ENCODE measurements at regions not wholly inside any gene's neighbourhood (a gene's known extent, or its start where the extent isn't known, plus 50 kb on each side); places are given as distances from the start of the nearest gene placed in this dataset.

DNA sequence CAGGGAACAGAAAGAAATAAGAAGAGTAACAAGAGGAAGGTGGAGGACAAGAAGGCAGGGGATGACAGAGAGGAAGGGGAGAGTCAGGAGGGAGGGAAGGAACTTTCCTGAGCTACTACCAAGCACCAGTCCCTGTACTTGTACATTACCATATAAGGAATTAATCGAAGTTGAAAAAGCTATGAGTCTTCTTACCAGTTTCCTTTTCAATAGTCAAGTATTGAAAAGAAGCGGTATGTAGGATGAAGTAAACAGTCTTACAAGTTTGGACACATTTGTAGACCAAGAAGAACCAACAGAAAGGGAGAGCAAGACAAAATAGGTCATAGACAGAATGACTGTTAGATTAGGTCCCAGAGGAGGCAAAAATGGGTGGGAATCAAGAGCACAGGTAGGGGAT lies 629.7 kb upstream of the DIPK2B start:
- H3K9me3 ChIP-seq (ENCODE audit: low read length), result no peaks in the 10 kb centered on the region
- H3K4me1 ChIP-seq (ENCODE audit: insufficient read depth, low read length, severe bottlenecking), result no peaks in the 10 kb centered on the region
- no peaks in the 10 kb centered on the region for H3K9me2 ChIP-seq (ENCODE audit: low read depth, low read length)
- H3K27me3 ChIP-seq (ENCODE audit: insufficient read depth, low read length), result no peaks in the 10 kb centered on the region
- no peaks in the 10 kb centered on the region for H3F3A ChIP-seq (ENCODE audit: insufficient read depth, low read length)
- H3K36me3 ChIP-seq (ENCODE audit: insufficient read depth, low read length), result no peaks in the 10 kb centered on the region
- no peaks in the 10 kb centered on the region for H4K20me1 ChIP-seq (ENCODE audit: insufficient read depth, low read length)
- H3K27ac ChIP-seq (ENCODE audit: low read depth, low read length, poor library complexity, severe bottlenecking), result no peak overlapping the region
- no peak overlapping the region for H3K4me2 ChIP-seq (ENCODE audit: low read length)
- TF ChIP-seq EZH2 (IDR thresholded peaks at IDR 0.05; ENCODE audit: borderline replicate concordance, low read length), result no peak
- TF ChIP-seq, protein P1, sequence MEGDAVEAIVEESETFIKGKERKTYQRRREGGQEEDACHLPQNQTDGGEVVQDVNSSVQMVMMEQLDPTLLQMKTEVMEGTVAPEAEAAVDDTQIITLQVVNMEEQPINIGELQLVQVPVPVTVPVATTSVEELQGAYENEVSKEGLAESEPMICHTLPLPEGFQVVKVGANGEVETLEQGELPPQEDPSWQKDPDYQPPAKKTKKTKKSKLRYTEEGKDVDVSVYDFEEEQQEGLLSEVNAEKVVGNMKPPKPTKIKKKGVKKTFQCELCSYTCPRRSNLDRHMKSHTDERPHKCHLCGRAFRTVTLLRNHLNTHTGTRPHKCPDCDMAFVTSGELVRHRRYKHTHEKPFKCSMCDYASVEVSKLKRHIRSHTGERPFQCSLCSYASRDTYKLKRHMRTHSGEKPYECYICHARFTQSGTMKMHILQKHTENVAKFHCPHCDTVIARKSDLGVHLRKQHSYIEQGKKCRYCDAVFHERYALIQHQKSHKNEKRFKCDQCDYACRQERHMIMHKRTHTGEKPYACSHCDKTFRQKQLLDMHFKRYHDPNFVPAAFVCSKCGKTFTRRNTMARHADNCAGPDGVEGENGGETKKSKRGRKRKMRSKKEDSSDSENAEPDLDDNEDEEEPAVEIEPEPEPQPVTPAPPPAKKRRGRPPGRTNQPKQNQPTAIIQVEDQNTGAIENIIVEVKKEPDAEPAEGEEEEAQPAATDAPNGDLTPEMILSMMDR (IDR thresholded peaks at IDR 0.05; ENCODE audit: low read length), result no peak
- no peaks in the 10 kb centered on the region for H3K79me2 ChIP-seq (ENCODE audit: insufficient read depth, low read length)
- no peak overlapping the region for H3K9ac ChIP-seq (ENCODE audit: low read length)
- H2AFZ ChIP-seq (ENCODE audit: low read length), result no peak overlapping the region
- no peak overlapping the region for H3K4me3 ChIP-seq (ENCODE audit: low read depth, low read length, poor library complexity, severe bottlenecking)

DNA sequence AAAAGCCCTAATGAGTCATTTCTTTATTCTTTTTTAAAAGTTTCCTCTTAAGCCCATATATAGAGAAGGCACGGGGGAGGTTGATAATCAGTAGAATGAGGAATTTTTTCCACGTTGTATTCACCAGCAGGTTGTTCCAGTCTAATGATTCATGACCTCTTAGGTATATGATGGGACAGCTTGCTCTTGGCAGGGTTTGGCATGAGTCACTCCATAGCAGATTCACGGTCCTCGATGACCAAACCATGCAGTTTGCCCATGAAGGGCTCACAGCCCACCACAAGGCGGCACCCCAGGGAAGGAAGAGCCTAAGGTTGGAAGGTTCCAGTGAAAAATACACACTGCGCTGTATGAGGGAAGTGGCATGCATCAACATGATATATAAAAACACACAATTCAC lies 623.8 kb upstream of the DIPK2B start:
- TF ChIP-seq, protein P1 (IDR thresholded peaks at IDR 0.05; ENCODE audit: low read length), result peak; percentile 35; the same call in 1 of the 2 replicates
- TF ChIP-seq EZH2 (IDR thresholded peaks at IDR 0.05; ENCODE audit: borderline replicate concordance, low read length), result no peak
- Histone ChIP-seq H3K4me1 (ENCODE audit: insufficient read depth, low read length, severe bottlenecking) (no peaks in the 10 kb centered on the region), H3K4me3 (ENCODE audit: low read depth, low read length, poor library complexity, severe bottlenecking) (no peak overlapping the region), H2AFZ (ENCODE audit: low read length) (no peak overlapping the region), H4K20me1 (ENCODE audit: insufficient read depth, low read length) (no peaks in the 10 kb centered on the region), H3K9me2 (ENCODE audit: low read depth, low read length) (no peaks in the 10 kb centered on the region), H3K27ac (ENCODE audit: low read depth, low read length, poor library complexity, severe bottlenecking) (no peak overlapping the region), H3K4me2 (ENCODE audit: low read length) (no peak overlapping the region), H3K36me3 (ENCODE audit: insufficient read depth, low read length) (no peaks in the 10 kb centered on the region), H3K9me3 (ENCODE audit: low read length) (no peaks in the 10 kb centered on the region), H3F3A (ENCODE audit: insufficient read depth, low read length) (no peaks in the 10 kb centered on the region), H3K27me3 (ENCODE audit: insufficient read depth, low read length) (no peaks in the 10 kb centered on the region), H3K9ac (ENCODE audit: low read length) (no peak overlapping the region), H3K79me2 (ENCODE audit: insufficient read depth, low read length) (no peaks in the 10 kb centered on the region)

DNA sequence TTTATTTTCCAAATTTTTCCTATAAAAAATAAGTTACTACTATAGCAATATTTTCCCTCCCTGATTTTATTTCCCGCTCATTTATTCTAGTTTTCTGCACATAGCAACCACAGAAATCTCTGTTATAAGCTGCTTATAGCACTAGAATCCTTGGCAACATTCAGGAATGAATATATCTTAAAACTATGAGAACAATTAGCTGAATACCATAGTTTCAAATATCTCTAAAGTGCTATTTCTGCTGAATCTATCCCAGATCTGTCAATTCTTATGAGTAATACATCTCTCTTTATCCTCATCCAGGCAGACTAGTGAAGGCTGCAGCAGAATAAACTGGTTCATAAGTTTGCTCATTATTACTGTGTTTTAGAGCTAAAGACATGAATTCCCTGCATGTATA lies 622.9 kb upstream of the DIPK2B start:
- Histone ChIP-seq H3K9me2 (ENCODE audit: low read depth, low read length) (no peaks in the 10 kb centered on the region), H3K4me2 (ENCODE audit: low read length) (no peak overlapping the region), H3K27ac (ENCODE audit: low read depth, low read length, poor library complexity, severe bottlenecking) (no peak overlapping the region), H3K9ac (ENCODE audit: low read length) (no peak overlapping the region), H3K36me3 (ENCODE audit: insufficient read depth, low read length) (no peaks in the 10 kb centered on the region), H3K9me3 (ENCODE audit: low read length) (no peaks in the 10 kb centered on the region), H3K79me2 (ENCODE audit: insufficient read depth, low read length) (no peaks in the 10 kb centered on the region), H3K27me3 (ENCODE audit: insufficient read depth, low read length) (no peaks in the 10 kb centered on the region), H3F3A (ENCODE audit: insufficient read depth, low read length) (no peaks in the 10 kb centered on the region), H3K4me3 (ENCODE audit: low read depth, low read length, poor library complexity, severe bottlenecking) (no peak overlapping the region), H2AFZ (ENCODE audit: low read length) (no peak overlapping the region), H4K20me1 (ENCODE audit: insufficient read depth, low read length) (no peaks in the 10 kb centered on the region), H3K4me1 (ENCODE audit: insufficient read depth, low read length, severe bottlenecking) (no peaks in the 10 kb centered on the region)
- TF ChIP-seq EZH2 (IDR thresholded peaks at IDR 0.05; ENCODE audit: borderline replicate concordance, low read length), result no peak
- TF ChIP-seq, protein P1 (IDR thresholded peaks at IDR 0.05; ENCODE audit: low read length), result no peak

Data from OCI-LY1 (cell line).